Neutrophil (primary cell): ENCODE measurements at regions not wholly inside any gene's neighbourhood (a gene's known extent, or its start where the extent isn't known, plus 50 kb on each side); places are given as distances from the start of the nearest gene placed in this dataset.

Source experiments
- H3K27ac ChIP-seq: fragments of 200-600 bp; sonication (generic); 2 replicates; pipeline ENCODE4 v1.5.1; 2016; ENCODE audit warnings: mild to moderate bottlenecking, moderate library complexity
- H3K27me3 ChIP-seq: fragments of 200-600 bp; sonication (generic); 2 replicates; pipeline ENCODE4 v1.6.0; 2016; ENCODE audit warnings: mild to moderate bottlenecking
- H3K36me3 ChIP-seq: fragments of 200-600 bp; sonication (generic); 2 replicates; pipeline ENCODE4 v1.5.1; 2017
- H3K4me1 ChIP-seq, 2 experiments: fragments of 200-600 bp in 1 of 2; sonication (generic) in 1 of 2; 1 replicate in 1 of 2; 2 replicates in 1 of 2; pipeline versions ENCODE4 v1.5.1 to v1.6.1; 2013 to 2016; ENCODE audit warnings: low read depth in 1 of 2, low read length in 1 of 2, mild to moderate bottlenecking in 1 of 2, moderate library complexity in 1 of 2; ENCODE audit not compliant: control insufficient read depth in 1 of 2, insufficient read depth in 1 of 2
- H3K4me3 ChIP-seq, 2 experiments: fragments of 200-600 bp in 1 of 2; sonication (generic) in 1 of 2; 1 replicate in 1 of 2; 2 replicates in 1 of 2; pipeline ENCODE4 v1.5.1; 2013 to 2016; ENCODE audit warnings: low read depth in 1 of 2, low read length in 1 of 2, mild to moderate bottlenecking in 1 of 2, moderate library complexity in 1 of 2
- H3K9me3 ChIP-seq: fragments of 200-600 bp; sonication (generic); 2 replicates; pipeline ENCODE4 v1.5.1; 2016
- TF ChIP-seq, protein P1 (sequence below): fragments of 200-600 bp; sonication (generic); IDR thresholded peaks from 2 replicates; pipeline ENCODE4 v1.5.1; 2016; ENCODE audit warnings: antibody characterized with exemption

DNA sequence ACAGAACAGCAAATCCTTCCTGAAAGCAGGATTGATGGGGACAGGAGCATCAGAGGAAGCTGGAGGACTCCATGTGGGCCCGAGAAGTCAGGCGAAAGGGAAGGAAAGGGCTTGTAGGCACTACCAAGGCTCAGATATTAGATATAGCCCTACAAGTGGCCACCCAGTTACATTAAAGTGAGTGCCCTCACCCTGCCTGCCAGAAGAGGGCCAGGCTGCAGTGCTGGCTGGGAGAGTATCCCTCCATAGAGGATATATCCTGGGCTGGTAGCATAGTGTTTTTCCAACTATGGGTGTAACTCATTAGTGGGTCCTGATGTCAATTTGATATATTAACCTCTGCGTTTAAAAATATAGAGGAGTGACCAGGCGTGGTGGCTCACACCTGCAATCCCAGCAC lies 285.2 kb downstream of the MYCN start:
- Histone ChIP-seq H3K27me3 (no peaks in the 10 kb centered on the region), H3K36me3 (no peaks in the 10 kb centered on the region)

DNA sequence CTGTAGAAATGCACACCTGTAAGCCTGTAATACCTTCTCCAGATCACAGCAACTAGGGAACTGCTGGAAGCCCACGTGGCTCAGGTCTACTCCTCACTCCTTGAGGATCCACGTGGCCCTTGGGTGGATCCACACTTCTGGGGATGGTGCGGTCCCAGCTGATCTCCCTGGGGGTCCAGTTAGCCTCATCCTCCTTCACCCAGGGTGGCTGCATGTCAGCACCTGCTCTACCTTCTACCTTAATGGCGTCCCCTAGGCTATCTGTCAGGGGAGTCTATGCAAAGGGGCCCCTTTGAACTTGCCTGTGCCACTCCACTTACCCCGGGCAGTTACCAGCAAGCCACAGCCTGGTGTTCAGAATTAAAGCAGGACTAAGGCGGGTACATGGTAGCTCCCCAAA lies 284.7 kb downstream of the MYCN start:
- no peak overlapping the region for H3K27ac ChIP-seq
- H3K4me1 ChIP-seq = no peaks in the 10 kb centered on the region
- H3K4me3 ChIP-seq = no peak overlapping the region
- no peaks in the 10 kb centered on the region for H3K36me3 ChIP-seq
- H3K9me3 ChIP-seq = no peaks in the 10 kb centered on the region
- TF ChIP-seq, protein P1, sequence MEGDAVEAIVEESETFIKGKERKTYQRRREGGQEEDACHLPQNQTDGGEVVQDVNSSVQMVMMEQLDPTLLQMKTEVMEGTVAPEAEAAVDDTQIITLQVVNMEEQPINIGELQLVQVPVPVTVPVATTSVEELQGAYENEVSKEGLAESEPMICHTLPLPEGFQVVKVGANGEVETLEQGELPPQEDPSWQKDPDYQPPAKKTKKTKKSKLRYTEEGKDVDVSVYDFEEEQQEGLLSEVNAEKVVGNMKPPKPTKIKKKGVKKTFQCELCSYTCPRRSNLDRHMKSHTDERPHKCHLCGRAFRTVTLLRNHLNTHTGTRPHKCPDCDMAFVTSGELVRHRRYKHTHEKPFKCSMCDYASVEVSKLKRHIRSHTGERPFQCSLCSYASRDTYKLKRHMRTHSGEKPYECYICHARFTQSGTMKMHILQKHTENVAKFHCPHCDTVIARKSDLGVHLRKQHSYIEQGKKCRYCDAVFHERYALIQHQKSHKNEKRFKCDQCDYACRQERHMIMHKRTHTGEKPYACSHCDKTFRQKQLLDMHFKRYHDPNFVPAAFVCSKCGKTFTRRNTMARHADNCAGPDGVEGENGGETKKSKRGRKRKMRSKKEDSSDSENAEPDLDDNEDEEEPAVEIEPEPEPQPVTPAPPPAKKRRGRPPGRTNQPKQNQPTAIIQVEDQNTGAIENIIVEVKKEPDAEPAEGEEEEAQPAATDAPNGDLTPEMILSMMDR = no peak
- H3K27me3 ChIP-seq = no peaks in the 10 kb centered on the region

More for the DNA sequence above, 285.2 kb downstream of the MYCN start:
- no peak overlapping the region for H3K4me3 ChIP-seq
- H3K4me1 ChIP-seq = no peaks in the 10 kb centered on the region
- no peaks in the 10 kb centered on the region for H3K9me3 ChIP-seq
- H3K27ac ChIP-seq = no peak overlapping the region
- TF ChIP-seq, protein P1 = no peak

DNA sequence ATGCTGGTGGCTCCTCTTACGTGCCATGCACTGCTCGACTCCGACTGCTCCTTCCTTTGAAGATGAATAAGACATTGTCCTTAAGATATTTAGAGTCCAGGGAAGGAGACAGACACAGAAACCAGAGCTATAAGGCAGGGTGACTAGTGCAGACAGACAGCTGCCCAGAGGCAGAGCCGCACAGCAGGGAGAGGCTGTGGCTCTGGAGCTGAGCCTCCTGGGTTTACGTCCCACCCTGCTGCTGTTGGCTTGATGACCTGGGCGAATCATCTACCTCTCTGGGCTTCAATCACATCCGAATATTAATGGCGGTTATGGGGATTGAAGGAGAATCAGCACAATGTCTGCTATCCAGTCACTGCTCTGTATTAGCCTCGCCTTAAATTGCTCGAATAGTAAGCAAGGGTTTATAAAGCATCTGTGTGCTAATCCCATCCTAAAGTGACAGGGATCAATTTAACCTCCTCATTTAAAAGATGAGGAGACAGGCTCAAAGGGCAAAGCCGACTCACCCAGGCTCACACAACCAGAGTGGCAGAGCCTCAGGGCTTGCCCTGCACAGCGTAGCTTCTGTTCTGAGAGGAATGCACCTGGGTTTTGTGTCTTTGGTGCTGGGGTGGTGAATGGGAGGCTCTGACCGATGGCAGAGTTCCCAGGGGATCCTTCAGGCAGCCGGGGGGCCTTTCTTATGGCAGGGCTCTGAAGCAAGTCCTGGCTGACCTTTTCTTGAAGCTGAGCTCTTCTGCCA lies 284.1 kb downstream of the MYCN start:
- Histone ChIP-seq H3K9me3 (no peaks in the 10 kb centered on the region), H3K4me3 (no peak overlapping the region), H3K36me3 (no peaks in the 10 kb centered on the region), H3K4me1 (no peaks in the 10 kb centered on the region), H3K27me3 (no peaks in the 10 kb centered on the region), H3K27ac (no peak overlapping the region)
- TF ChIP-seq, protein P1 = no peak

DNA sequence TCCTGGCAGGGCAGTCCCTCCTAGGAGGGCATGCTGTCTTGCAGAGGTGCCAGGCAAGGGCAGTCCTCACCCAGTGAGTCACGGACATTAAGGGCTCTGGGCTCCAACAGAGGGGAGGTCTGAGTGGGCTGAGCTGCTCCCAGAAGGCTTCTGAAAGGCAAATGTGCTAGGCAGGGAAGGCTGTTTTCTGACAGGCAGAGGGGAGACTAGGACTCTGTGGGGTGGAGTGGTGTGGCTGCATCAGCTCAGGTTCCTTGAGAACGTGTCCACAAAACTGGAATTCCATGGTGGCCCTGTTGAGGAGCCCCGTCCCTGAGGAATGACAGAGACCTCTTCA lies 283.5 kb downstream of the MYCN start:
- Histone ChIP-seq H3K4me3 (no peak overlapping the region), H3K27ac (no peak overlapping the region), H3K36me3 (no peaks in the 10 kb centered on the region), H3K9me3 (no peaks in the 10 kb centered on the region), H3K4me1 (no peaks in the 10 kb centered on the region), H3K27me3 (no peaks in the 10 kb centered on the region)
- TF ChIP-seq, protein P1 = no peak

DNA sequence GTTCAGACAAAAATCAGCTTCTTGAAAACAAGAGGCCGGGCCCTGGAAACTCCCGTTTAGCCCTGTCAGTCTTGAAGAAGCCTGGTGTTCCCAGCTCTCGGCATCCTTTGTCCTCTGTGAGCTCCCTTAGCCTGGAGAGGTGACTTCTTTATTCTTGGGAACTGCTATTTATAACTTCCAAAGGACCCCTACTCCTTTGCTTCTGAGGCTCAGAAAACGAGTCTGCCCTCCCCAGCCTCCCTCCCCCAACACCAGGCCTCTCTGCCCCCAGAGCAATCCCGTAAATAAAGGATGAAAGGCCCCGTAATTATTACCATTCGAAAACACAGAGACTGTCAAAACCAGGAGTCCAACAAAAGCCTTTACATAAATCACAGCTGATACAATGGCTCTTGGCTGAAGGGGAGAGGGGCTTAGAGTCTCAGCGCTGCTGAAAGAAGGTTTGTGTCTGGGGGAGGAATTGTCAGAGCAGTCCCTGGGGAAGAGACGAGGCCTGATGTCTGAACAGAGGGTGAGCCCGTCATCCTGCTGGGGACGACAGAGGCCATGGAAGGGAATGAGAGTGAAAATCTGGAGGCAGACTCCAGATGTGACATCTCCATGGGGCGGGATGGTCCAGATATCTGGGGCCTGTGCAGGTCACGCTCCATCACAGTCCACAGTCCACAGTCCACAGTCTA lies 283.0 kb downstream of the MYCN start:
- Histone ChIP-seq H3K36me3 (no peaks in the 10 kb centered on the region), H3K4me1 (no peaks in the 10 kb centered on the region), H3K4me3 (no peak overlapping the region), H3K9me3 (no peaks in the 10 kb centered on the region), H3K27me3 (no peaks in the 10 kb centered on the region), H3K27ac (no peak overlapping the region)
- TF ChIP-seq, protein P1 = no peak
